Spleen (tissue), 7 donors: ENCODE measurements at regions not wholly inside any gene's neighbourhood (a gene's known extent, or its start where the extent isn't known, plus 50 kb on each side); places are given as distances from the start of the nearest gene placed in this dataset.

Experiments used
- CTCF ChIP-seq, 11 experiments: fragments of 200-600 bp in 7 of 11; fragments of 450-650 bp in 4 of 11; sonication (generic) in 4 of 11; IDR thresholded peaks in 8 of 11; conservative IDR thresholded peaks in 3 of 11; 1 replicate in 7 of 11; 2 replicates in 4 of 11; pipeline versions ENCODE4 v1.4.0 to v1.8.0; 2016 to 2021; ENCODE audit warnings: antibody characterized with exemption in 11 of 11, inconsistent platforms in 4 of 11, mild to moderate bottlenecking in 1 of 11
- POLR2A ChIP-seq, 3 donors: fragments of 450-650 bp; IDR thresholded peaks; one replicate each; pipeline ENCODE4 v1.5.1; 2017; ENCODE audit warnings: antibody characterized with exemption in 3 of 3, mild to moderate bottlenecking in 1 of 3
- POLR2AphosphoS5 ChIP-seq, 3 donors: sonication (generic); formaldehyde crosslinking; IDR thresholded peaks; one replicate each; pipeline ENCODE4 v1.5.1; 2017; ENCODE audit warnings: antibody characterized with exemption in 3 of 3
- donor health status: DM: no; HTN: no; CAD: no; lungs with moderate emphysema.
- donor health status: DM: no; HTN: no; CAD: no.
- donor health status: DM: no; HTN: no; CAD: no.

- TF ChIP-seq POLR2A (IDR thresholded peaks at IDR 0.05), result no peak
- no peak for TF ChIP-seq CTCF (IDR thresholded peaks at IDR 0.05 in 8 of 11, conservative IDR thresholded peaks at IDR 0.05 in 3 of 11)
- TF ChIP-seq POLR2AphosphoS5 (IDR thresholded peaks at IDR 0.05), result no peak
Measured at GRCh38 chr16:81148277-81148676, 52.1 kb upstream of the GCSH start.
